ENCODE measurements at regions not wholly inside any gene's neighbourhood (a gene's known extent, or its start where the extent isn't known, plus 50 kb on each side); places are given as distances from the start of the nearest gene placed in this dataset.

DNA sequence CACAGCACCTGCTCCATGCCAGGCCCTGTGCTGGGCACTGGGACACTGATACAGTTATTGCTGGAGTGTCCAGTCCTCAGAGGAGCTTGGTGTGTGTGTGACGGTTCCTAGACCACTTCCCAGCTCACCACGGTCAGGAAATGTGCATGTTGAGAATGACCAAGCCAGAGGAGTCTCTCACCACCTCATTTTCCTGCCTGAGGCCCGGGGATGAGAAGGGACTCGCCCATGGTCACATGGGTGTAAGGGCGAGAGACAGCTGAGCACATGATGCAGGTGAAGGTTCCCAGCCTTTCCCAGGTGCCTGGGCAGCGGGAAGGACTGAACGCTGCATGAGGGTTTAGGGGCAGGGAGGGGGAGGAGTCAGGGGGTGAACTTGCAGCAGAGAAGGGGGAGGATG is 180.9 kb upstream of the TLE3 start:
- ChIA-PET RAD21 (ENCODE audit: low non-redundant PET in 1 of 2, low total read pairs in 2 of 2, uncharacterized antibody in 2 of 2, unreplicated experiment in 2 of 2) (no interaction called here), POLR2A (no interaction called here), CTCF (no interaction called here)
- Histone ChIP-seq H3K4me2 (ENCODE audit: low read length) (no peak overlapping the region), H3K9me2 (ENCODE audit: insufficient read depth) (no peaks in the 10 kb centered on the region), H3K27me3 (ENCODE audit: insufficient read depth, low read length) (peaks cover 8% of the 10 kb centered on the region; the same call in 1 of the 2 replicates), H3K4me1 (ENCODE audit: control insufficient read depth in 1 of 2, insufficient read depth in 2 of 2, low read length in 2 of 2) (peaks cover 0 to 11% of the 10 kb centered on the region in 2 experiments; a peak in 2 of 4 replicates), H2AFZ (ENCODE audit: low read depth, low read length, poor library complexity, severe bottlenecking) (no peak overlapping the region), H3K27ac (ENCODE audit: low read depth, low read length) (no peak overlapping the region), H3K9me3 (ENCODE audit: control insufficient read depth in 1 of 2, insufficient read depth in 1 of 2, low read depth in 1 of 2, low read length in 2 of 2) (no peaks in the 10 kb centered on the region), H3K79me2 (ENCODE audit: insufficient read depth, low read length) (no peaks in the 10 kb centered on the region), H4K20me1 (ENCODE audit: insufficient read depth) (no peaks in the 10 kb centered on the region), H3K36me3 (ENCODE audit: control insufficient read depth in 1 of 2, insufficient read depth in 2 of 2, low read length in 2 of 2) (no peaks in the 10 kb centered on the region), H3K4me3 (replicated peaks in 1 of 2; ENCODE audit: low read depth in 1 of 2, low read length in 2 of 2) (no peak overlapping the region), H3K9ac (ENCODE audit: low read length) (no peak overlapping the region)
- no TSS peak for BruUV-seq (replicated peaks)
- intact Hi-C loops (cut with micrococcal nuclease), result no loop called here
- no peak for ATAC-seq
- no peak for DNase-seq (ENCODE audit: low read depth, low spot score)
- TF ChIP-seq, protein P1, sequence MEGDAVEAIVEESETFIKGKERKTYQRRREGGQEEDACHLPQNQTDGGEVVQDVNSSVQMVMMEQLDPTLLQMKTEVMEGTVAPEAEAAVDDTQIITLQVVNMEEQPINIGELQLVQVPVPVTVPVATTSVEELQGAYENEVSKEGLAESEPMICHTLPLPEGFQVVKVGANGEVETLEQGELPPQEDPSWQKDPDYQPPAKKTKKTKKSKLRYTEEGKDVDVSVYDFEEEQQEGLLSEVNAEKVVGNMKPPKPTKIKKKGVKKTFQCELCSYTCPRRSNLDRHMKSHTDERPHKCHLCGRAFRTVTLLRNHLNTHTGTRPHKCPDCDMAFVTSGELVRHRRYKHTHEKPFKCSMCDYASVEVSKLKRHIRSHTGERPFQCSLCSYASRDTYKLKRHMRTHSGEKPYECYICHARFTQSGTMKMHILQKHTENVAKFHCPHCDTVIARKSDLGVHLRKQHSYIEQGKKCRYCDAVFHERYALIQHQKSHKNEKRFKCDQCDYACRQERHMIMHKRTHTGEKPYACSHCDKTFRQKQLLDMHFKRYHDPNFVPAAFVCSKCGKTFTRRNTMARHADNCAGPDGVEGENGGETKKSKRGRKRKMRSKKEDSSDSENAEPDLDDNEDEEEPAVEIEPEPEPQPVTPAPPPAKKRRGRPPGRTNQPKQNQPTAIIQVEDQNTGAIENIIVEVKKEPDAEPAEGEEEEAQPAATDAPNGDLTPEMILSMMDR (IDR thresholded peaks at IDR 0.05 in 2 of 3, conservative IDR thresholded peaks at IDR 0.05 in 1 of 3; ENCODE audit: borderline replicate concordance in 1 of 3, insufficient read depth in 1 of 3, low read depth in 2 of 3, low read length in 2 of 3), result no peak
- TF ChIP-seq REST (IDR thresholded peaks at IDR 0.05; ENCODE audit: low read depth) (no peak), ZFX (IDR thresholded peaks at IDR 0.05) (no peak), RAD21 (IDR thresholded peaks at IDR 0.05; ENCODE audit: low read depth) (no peak), YY1 (IDR thresholded peaks at IDR 0.05; ENCODE audit: extremely low read depth, insufficient replicate concordance, low read depth, low read length) (no peak), POLR2AphosphoS5 (IDR thresholded peaks at IDR 0.05; ENCODE audit: low read depth, low read length) (no peak), ZNF274 (IDR thresholded peaks at IDR 0.05; ENCODE audit: low read depth, low read length) (no peak), CBX3 (IDR thresholded peaks at IDR 0.05; ENCODE audit: low read depth) (no peak), ATF3 (IDR thresholded peaks at IDR 0.05) (no peak), JUND (IDR thresholded peaks at IDR 0.05) (no peak), SIN3A (IDR thresholded peaks at IDR 0.05; ENCODE audit: low read depth) (no peak), SRF (IDR thresholded peaks at IDR 0.05; ENCODE audit: low read depth) (no peak), EZH2 (IDR thresholded peaks at IDR 0.05) (no peak)
- TF ChIP-seq, protein P2, sequence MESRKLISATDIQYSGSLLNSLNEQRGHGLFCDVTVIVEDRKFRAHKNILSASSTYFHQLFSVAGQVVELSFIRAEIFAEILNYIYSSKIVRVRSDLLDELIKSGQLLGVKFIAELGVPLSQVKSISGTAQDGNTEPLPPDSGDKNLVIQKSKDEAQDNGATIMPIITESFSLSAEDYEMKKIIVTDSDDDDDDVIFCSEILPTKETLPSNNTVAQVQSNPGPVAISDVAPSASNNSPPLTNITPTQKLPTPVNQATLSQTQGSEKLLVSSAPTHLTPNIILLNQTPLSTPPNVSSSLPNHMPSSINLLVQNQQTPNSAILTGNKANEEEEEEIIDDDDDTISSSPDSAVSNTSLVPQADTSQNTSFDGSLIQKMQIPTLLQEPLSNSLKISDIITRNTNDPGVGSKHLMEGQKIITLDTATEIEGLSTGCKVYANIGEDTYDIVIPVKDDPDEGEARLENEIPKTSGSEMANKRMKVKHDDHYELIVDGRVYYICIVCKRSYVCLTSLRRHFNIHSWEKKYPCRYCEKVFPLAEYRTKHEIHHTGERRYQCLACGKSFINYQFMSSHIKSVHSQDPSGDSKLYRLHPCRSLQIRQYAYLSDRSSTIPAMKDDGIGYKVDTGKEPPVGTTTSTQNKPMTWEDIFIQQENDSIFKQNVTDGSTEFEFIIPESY (IDR thresholded peaks at IDR 0.05; ENCODE audit: extremely low read depth, insufficient replicate concordance, low read length), result no peak
